HCT116 (cell line): ENCODE measurements at regions not wholly inside any gene's neighbourhood (a gene's known extent, or its start where the extent isn't known, plus 50 kb on each side); places are given as distances from the start of the nearest gene placed in this dataset.
"Not testable (repeated sequence)": the region's sequence is repeated elsewhere in the genome, so short reads cannot be mapped to it uniquely, and the experiment has no call there.

ENCODE experiments used
- CTCF ChIP-seq, 3 experiments: fragments of 200-600 bp in 1 of 3; sonication (generic) in 1 of 3; IDR thresholded peaks in 2 of 3; conservative IDR thresholded peaks in 1 of 3; 2 replicates each; pipeline ENCODE4 v1.5.1; 2012 to 2017; ENCODE audit warnings: low read depth in 2 of 3, low read length in 2 of 3, antibody characterized with exemption in 1 of 3, borderline replicate concordance in 1 of 3, control low read depth in 1 of 3, mild to moderate bottlenecking in 1 of 3, mixed read lengths in 1 of 3, mixed run types in 1 of 3, moderate library complexity in 1 of 3; ENCODE audit not compliant: insufficient read depth in 1 of 3
- EGR1 ChIP-seq: IDR thresholded peaks from 2 replicates; pipeline ENCODE4 v1.6.1; 2012; ENCODE audit warnings: low read depth
- EZH2 ChIP-seq: fragments of 200-600 bp; sonication (generic); IDR thresholded peaks from 2 replicates; pipeline ENCODE4 v1.6.1; 2017; ENCODE audit warnings: antibody characterized with exemption, mixed run types
- POLR2A ChIP-seq: IDR thresholded peaks from 2 replicates; pipeline ENCODE4 v1.7.0; 2011; ENCODE audit warnings: borderline replicate concordance; ENCODE audit not compliant: insufficient read depth, insufficient read length; ENCODE audit errors: extremely low read depth
- REST ChIP-seq: IDR thresholded peaks from 2 replicates; pipeline ENCODE4 v1.6.1; 2012; ENCODE audit warnings: low read depth
- YY1 ChIP-seq: IDR thresholded peaks from 2 replicates; pipeline ENCODE4 v1.6.1; 2011; ENCODE audit warnings: low read length, low read depth, moderate library complexity, mild to moderate bottlenecking; ENCODE audit not compliant: insufficient replicate concordance; ENCODE audit errors: extremely low read depth
- ZBTB33 ChIP-seq: IDR thresholded peaks from 2 replicates; pipeline ENCODE4 v1.6.1; 2011; ENCODE audit warnings: mild to moderate bottlenecking, low read length, moderate library complexity; ENCODE audit not compliant: insufficient replicate concordance; ENCODE audit errors: extremely low read depth

GRCh38 chr14:30072454-30072853 is 144.8 kb upstream of the PRKD1 start:
- not testable (repeated sequence) for TF ChIP-seq CTCF (IDR thresholded peaks at IDR 0.05 in 2 of 3, conservative IDR thresholded peaks at IDR 0.05 in 1 of 3; ENCODE audit: borderline replicate concordance in 1 of 3, insufficient read depth in 1 of 3, low read depth in 2 of 3, low read length in 2 of 3); EZH2; YY1; POLR2A; REST; EGR1; ZBTB33
